ENCODE measurements at regions not wholly inside any gene's neighbourhood (a gene's known extent, or its start where the extent isn't known, plus 50 kb on each side); places are given as distances from the start of the nearest gene placed in this dataset.

DNA sequence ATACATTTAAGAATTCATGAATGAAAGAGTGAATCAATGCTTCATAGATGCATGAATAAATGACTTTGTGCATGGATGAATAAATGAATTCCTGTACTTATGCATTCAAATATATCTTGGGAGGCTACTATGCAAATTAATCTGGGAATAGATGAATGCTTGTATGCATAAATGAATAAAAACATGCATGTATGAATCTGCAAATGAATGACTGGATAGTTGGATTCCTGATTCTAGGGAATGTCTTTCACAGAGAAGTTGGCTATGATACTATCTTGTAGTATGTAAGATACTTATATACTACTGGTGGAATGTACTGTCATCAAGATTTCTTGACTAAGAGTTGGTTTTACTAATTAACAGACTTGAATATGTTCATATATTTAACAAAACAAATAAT lies 75.3 kb upstream of the ASTN2 start:
- TF ChIP-seq POLR2A (IDR thresholded peaks at IDR 0.05) (no peak), POLR2AphosphoS5 (IDR thresholded peaks at IDR 0.05) (no peak)
- TF ChIP-seq, protein P1, sequence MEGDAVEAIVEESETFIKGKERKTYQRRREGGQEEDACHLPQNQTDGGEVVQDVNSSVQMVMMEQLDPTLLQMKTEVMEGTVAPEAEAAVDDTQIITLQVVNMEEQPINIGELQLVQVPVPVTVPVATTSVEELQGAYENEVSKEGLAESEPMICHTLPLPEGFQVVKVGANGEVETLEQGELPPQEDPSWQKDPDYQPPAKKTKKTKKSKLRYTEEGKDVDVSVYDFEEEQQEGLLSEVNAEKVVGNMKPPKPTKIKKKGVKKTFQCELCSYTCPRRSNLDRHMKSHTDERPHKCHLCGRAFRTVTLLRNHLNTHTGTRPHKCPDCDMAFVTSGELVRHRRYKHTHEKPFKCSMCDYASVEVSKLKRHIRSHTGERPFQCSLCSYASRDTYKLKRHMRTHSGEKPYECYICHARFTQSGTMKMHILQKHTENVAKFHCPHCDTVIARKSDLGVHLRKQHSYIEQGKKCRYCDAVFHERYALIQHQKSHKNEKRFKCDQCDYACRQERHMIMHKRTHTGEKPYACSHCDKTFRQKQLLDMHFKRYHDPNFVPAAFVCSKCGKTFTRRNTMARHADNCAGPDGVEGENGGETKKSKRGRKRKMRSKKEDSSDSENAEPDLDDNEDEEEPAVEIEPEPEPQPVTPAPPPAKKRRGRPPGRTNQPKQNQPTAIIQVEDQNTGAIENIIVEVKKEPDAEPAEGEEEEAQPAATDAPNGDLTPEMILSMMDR (IDR thresholded peaks at IDR 0.05): no peak
